Gastroesophageal sphincter (tissue), 4 donors: ENCODE measurements at regions not wholly inside any gene's neighbourhood (a gene's known extent, or its start where the extent isn't known, plus 50 kb on each side); places are given as distances from the start of the nearest gene placed in this dataset.

ENCODE experiments used
- ATAC-seq: fragments of 150-250 bp; one replicate; pipeline ENCODE4 v1.9.1; 2016; ENCODE audit warnings: mild to moderate bottlenecking, moderate library complexity
- H3K27ac ChIP-seq, 4 donors: fragments of 200-600 bp; sonication (generic) in 3 of 4; 1 replicate in 3 of 4; 2 replicates in 1 of 4; pipeline ENCODE4 v1.5.1; 2016 to 2019
- H3K27me3 ChIP-seq: fragments of 200-600 bp; sonication (generic); one replicate; pipeline ENCODE4 v1.5.1; 2019
- H3K36me3 ChIP-seq, 2 donors: fragments of 200-600 bp; sonication (generic); one replicate each; pipeline ENCODE4 v1.5.1; 2019; ENCODE audit warnings: control low read depth in 1 of 2
- H3K4me1 ChIP-seq, 3 donors: fragments of 200-600 bp; sonication (generic); 1 replicate in 2 of 3; 2 replicates in 1 of 3; pipeline ENCODE4 v1.5.1; 2016 to 2019; ENCODE audit warnings: control low read depth in 2 of 3
- H3K4me3 ChIP-seq, 2 donors: fragments of 200-600 bp; sonication (generic); one replicate each; pipeline ENCODE4 v1.5.1; 2019; ENCODE audit warnings: mild to moderate bottlenecking in 1 of 2, moderate library complexity in 1 of 2
- H3K9me3 ChIP-seq, 3 donors: fragments of 200-600 bp; sonication (generic); one replicate each; pipeline ENCODE4 v1.5.1; 2017 to 2019; ENCODE audit warnings: control low read depth in 2 of 3
- EP300 ChIP-seq: sonication (generic); formaldehyde crosslinking; IDR thresholded peaks from one replicate; pipeline ENCODE4 v1.6.1; 2017; ENCODE audit warnings: antibody characterized with exemption, mild to moderate bottlenecking
- POLR2A ChIP-seq, 2 donors: fragments of 450-650 bp; IDR thresholded peaks; one replicate each; pipeline ENCODE4 v1.6.1; 2017; ENCODE audit warnings: antibody characterized with exemption in 2 of 2, mild to moderate bottlenecking in 2 of 2, moderate library complexity in 1 of 2
- POLR2AphosphoS5 ChIP-seq: sonication (generic); formaldehyde crosslinking; IDR thresholded peaks from one replicate; pipeline ENCODE4 v1.6.1; 2017; ENCODE audit warnings: antibody characterized with exemption
- WGBS, 2 donors: methylation state at CpG; one replicate each; pipeline ENCODE4 v1.1.5; 2018; ENCODE audit warnings: low coverage in 1 of 2; 5-methylcytosine and 5-hydroxymethylcytosine counted together
- TF ChIP-seq, protein P1 (sequence below), 4 experiments: fragments of 200-600 bp in 2 of 4; fragments of 450-650 bp in 2 of 4; sonication (generic) in 1 of 4; IDR thresholded peaks; one replicate each; pipeline ENCODE4 v1.5.1; 2017 to 2019; ENCODE audit warnings: antibody characterized with exemption in 4 of 4, mild to moderate bottlenecking in 2 of 4, moderate library complexity in 2 of 4

DNA sequence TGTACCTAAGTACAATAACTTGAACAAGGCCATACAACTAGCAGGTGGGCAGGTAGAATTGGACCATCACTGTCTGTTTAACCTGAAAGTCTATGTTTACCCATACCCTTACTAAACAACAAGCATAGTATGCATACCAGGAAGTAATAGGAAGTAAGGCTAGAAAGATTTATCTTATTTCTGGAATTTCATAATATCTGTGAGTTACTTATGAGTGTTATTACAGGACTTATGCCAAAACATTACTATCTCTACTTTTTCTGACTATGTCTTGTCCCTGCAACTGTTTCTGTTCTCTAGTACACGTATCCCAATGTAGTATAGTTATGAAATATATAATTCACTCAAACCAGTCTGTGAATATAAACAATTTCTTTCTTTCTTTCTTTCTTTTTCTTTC is 1400.8 kb upstream of the TENM4 start:
- Histone ChIP-seq H3K36me3 (no peaks in the 10 kb centered on the region), H3K27me3 (no peaks in the 10 kb centered on the region), H3K4me1 (no peaks in the 10 kb centered on the region), H3K27ac (no peak overlapping the region), H3K9me3 (no peaks in the 10 kb centered on the region), H3K4me3 (no peak overlapping the region)
- 29 to 31% methylated on average over 1 of the region's 1 CpG for WGBS, 2 donors
- no peak for ATAC-seq
- no peak for TF ChIP-seq POLR2AphosphoS5
- TF ChIP-seq, protein P1, sequence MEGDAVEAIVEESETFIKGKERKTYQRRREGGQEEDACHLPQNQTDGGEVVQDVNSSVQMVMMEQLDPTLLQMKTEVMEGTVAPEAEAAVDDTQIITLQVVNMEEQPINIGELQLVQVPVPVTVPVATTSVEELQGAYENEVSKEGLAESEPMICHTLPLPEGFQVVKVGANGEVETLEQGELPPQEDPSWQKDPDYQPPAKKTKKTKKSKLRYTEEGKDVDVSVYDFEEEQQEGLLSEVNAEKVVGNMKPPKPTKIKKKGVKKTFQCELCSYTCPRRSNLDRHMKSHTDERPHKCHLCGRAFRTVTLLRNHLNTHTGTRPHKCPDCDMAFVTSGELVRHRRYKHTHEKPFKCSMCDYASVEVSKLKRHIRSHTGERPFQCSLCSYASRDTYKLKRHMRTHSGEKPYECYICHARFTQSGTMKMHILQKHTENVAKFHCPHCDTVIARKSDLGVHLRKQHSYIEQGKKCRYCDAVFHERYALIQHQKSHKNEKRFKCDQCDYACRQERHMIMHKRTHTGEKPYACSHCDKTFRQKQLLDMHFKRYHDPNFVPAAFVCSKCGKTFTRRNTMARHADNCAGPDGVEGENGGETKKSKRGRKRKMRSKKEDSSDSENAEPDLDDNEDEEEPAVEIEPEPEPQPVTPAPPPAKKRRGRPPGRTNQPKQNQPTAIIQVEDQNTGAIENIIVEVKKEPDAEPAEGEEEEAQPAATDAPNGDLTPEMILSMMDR (IDR thresholded peaks at IDR 0.05), result no peak

- no peak for ATAC-seq
- TF ChIP-seq, protein P1 (IDR thresholded peaks at IDR 0.05), result no peak
- TF ChIP-seq EP300, result no peak
- TF ChIP-seq POLR2AphosphoS5, result no peak
- TF ChIP-seq POLR2A (IDR thresholded peaks at IDR 0.05), result no peak
- Histone ChIP-seq H3K4me3 (no peak overlapping the region), H3K4me1 (no peaks in the 10 kb centered on the region), H3K36me3 (no peaks in the 10 kb centered on the region), H3K27ac (no peak overlapping the region), H3K9me3 (no peaks in the 10 kb centered on the region), H3K27me3 (no peaks in the 10 kb centered on the region)
- 88 to 100% methylated on average over 1 of the region's 1 CpG for WGBS, 2 donors
These were observed 1397.3 kb upstream of the TENM4 start for GRCh38 chr11:80838153-80838552.

GRCh38 chr11:80837051-80837450 is 1396.2 kb upstream of the TENM4 start:
- no peak overlapping the region for H3K4me3 ChIP-seq
- H3K36me3 ChIP-seq, result no peaks in the 10 kb centered on the region
- ATAC-seq, result no peak
- 67 to 74% methylated on average over 1 of the region's 1 CpG for WGBS, 2 donors
- no peaks in the 10 kb centered on the region for H3K4me1 ChIP-seq
- H3K27ac ChIP-seq, result no peak overlapping the region
- no peaks in the 10 kb centered on the region for H3K27me3 ChIP-seq
- no peaks in the 10 kb centered on the region for H3K9me3 ChIP-seq
- no peak for TF ChIP-seq EP300
- TF ChIP-seq, protein P1 (IDR thresholded peaks at IDR 0.05), result no peak
- TF ChIP-seq POLR2AphosphoS5, result no peak

GRCh38 chr11:80831374-80831773 is 1390.5 kb upstream of the TENM4 start:
- H3K4me3 ChIP-seq, result no peak overlapping the region
- no peak for TF ChIP-seq POLR2A (IDR thresholded peaks at IDR 0.05)
- TF ChIP-seq, protein P1 (IDR thresholded peaks at IDR 0.05), result no peak

GRCh38 chr11:80827781-80828180 is 1387.0 kb upstream of the TENM4 start:
- TF ChIP-seq, protein P1 (IDR thresholded peaks at IDR 0.05), result no peak
- TF ChIP-seq POLR2A (IDR thresholded peaks at IDR 0.05), result no peak
- no peak for TF ChIP-seq POLR2AphosphoS5
- TF ChIP-seq EP300, result no peak
- no peak for ATAC-seq
- no peak overlapping the region for H3K4me3 ChIP-seq
- H3K36me3 ChIP-seq, result no peaks in the 10 kb centered on the region
- H3K27me3 ChIP-seq, result no peaks in the 10 kb centered on the region
- WGBS, 2 donors, result 73 to 92% methylated on average over 3 of the region's 3 CpGs
- no peaks in the 10 kb centered on the region for H3K4me1 ChIP-seq
- no peak overlapping the region for H3K27ac ChIP-seq
- no peaks in the 10 kb centered on the region for H3K9me3 ChIP-seq

More at GRCh38 chr11:80831374-80831773, 1390.5 kb upstream of the TENM4 start:
- no peak for ATAC-seq
- Histone ChIP-seq H3K4me1 (no peaks in the 10 kb centered on the region), H3K36me3 (no peaks in the 10 kb centered on the region), H3K27me3 (no peaks in the 10 kb centered on the region), H3K9me3 (no peaks in the 10 kb centered on the region), H3K27ac (no peak overlapping the region)
- WGBS, 2 donors, result 100% methylated on average over 1 of the region's 1 CpG
